GM12865 (cell line): ENCODE measurements at regions not wholly inside any gene's neighbourhood (a gene's known extent, or its start where the extent isn't known, plus 50 kb on each side); places are given as distances from the start of the nearest gene placed in this dataset.
"Not testable (repeated sequence)": the region's sequence is repeated elsewhere in the genome, so short reads cannot be mapped to it uniquely, and the experiment has no call there.

ENCODE experiments used
- DNase-seq: peaks from one replicate; pipeline ENCODE4 v3.0.0; 2010; ENCODE audit warnings: low read depth
- H3K4me3 ChIP-seq: 2 replicates; pipeline ENCODE4 v1.5.1; 2011; ENCODE audit warnings: mild to moderate bottlenecking, low read depth, low read length, control low read depth
- TF ChIP-seq, protein P1 (sequence below): IDR thresholded peaks from 2 replicates; pipeline ENCODE4 v1.5.1; 2011; ENCODE audit warnings: low read length, control low read depth, low read depth, inconsistent platforms; ENCODE audit not compliant: insufficient read depth; ENCODE audit errors: missing control alignments

DNA sequence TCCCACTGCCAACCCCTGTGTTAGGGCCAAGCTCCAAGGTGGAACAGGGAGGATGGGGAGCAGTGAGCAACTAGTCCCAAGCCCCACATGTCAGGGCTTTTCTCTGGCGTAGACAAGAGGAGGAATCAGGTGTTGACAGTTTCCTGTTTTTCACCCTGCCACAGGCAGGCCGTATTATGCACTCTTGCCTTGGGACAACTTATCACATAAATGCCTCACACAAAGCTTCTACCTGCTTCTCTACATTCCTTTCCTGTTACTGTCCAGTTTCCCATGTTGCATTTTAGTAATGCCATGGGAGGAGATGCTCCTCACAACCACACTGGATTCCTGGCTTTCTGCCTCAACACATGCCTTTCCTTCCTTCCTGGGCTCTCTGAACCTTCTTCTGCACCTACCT, 381.2 kb upstream of the ATP11B start:
- DNase-seq, result no peak
- TF ChIP-seq, protein P1, sequence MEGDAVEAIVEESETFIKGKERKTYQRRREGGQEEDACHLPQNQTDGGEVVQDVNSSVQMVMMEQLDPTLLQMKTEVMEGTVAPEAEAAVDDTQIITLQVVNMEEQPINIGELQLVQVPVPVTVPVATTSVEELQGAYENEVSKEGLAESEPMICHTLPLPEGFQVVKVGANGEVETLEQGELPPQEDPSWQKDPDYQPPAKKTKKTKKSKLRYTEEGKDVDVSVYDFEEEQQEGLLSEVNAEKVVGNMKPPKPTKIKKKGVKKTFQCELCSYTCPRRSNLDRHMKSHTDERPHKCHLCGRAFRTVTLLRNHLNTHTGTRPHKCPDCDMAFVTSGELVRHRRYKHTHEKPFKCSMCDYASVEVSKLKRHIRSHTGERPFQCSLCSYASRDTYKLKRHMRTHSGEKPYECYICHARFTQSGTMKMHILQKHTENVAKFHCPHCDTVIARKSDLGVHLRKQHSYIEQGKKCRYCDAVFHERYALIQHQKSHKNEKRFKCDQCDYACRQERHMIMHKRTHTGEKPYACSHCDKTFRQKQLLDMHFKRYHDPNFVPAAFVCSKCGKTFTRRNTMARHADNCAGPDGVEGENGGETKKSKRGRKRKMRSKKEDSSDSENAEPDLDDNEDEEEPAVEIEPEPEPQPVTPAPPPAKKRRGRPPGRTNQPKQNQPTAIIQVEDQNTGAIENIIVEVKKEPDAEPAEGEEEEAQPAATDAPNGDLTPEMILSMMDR, result no peak
- no peak overlapping the region for H3K4me3 ChIP-seq

DNA sequence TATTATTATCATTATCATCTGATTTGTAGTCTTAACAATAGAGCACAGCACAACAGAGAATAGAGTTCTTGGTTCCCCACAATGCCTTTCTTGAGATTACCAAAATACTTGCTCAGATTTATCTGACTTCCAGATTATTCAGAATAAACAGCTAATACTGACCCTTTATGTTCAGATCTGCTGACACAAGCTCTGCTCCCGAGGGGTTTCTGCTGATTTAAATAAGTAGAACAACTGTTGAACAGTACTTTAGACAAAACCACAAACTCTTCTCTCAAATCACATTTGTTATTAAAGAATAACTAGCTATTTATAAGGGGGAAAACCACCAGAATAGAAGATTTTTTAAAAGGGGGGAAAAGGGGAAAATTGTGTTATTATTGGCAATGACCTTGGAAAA, 380.2 kb upstream of the ATP11B start:
- H3K4me3 ChIP-seq, result no peak overlapping the region
- DNase-seq, result no peak
- TF ChIP-seq, protein P1, result no peak

DNA sequence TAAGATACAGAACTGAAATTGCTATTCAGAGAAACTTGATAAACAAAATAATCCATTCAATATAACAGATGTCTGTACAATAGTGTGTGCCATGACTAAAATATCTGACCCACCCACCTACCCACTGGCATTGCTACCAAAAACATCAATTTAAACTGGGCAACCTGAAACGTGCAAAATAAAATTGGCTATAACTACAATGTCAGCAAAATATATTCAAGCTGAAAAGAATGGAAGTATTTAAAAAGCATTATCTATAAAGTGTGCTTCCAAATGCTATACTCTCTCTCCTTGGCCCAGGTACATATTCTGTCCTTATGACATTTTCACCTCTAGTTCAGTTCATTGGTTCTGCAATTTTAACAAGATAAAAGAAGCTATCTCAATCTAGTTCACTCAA, 379.6 kb upstream of the ATP11B start:
- TF ChIP-seq, protein P1, result no peak
- H3K4me3 ChIP-seq, result no peak overlapping the region
- no peak for DNase-seq

DNA sequence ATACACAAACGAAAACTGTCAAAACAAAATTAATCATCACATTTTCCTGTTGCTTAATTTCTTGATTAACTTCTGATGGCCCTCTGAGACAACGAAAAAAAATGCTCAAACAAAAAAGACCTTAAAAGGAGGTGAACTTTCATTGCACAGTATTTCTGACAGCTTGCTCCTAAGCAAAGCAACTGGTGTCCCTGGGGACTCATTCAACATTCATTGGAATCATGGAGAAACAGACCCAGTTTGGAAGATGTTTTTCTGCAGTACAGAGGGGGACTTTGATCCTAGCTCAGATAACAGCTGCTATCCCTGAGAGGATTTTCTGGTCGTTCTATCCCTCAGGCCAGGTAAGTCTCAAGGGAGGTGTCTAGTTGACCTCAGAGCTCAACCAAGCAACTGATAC, 378.7 kb upstream of the ATP11B start:
- no peak overlapping the region for H3K4me3 ChIP-seq
- TF ChIP-seq, protein P1, result no peak
- no peak for DNase-seq

DNA sequence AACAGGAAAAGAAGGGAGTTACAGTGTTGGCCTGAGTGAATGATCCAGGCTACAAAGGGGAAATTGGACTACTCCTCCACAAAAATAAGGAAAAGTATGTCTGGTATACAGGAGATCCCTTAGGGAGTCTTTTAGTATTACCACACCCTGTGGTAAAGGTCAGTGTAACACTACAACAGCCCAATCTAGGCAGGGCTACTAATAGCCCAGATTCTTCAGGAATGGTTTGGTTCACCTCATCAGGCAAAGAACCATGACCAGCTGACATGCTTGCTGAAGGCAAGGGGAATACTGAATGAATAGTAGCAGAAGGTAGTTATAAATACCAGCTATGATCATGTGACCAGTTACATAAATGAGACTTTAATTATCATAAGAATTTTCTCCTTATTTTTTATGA, 372.6 kb upstream of the ATP11B start:
- no peak for DNase-seq
- no peak overlapping the region for H3K4me3 ChIP-seq
- TF ChIP-seq, protein P1, result no peak

DNA sequence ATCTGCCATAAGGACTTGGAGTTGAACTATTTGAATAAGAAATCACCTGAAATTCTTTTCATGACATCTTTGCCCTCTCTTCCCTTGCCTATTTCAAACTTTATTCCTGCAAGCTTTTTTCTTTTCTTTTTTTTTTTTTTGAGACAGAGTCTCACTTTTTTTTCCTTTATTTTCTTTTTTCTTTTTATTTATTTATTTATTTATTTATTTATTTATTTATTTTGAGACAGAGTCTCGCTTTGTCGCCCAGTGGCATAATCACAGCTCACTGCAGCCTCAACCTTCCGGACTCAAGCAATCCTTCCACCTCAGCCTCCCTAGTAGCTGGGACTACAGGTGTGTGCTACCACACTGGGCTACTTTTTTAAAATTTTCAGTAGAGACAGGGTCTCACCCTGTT, 369.3 kb upstream of the ATP11B start:
- no peak overlapping the region for H3K4me3 ChIP-seq
- DNase-seq, result no peak
- TF ChIP-seq, protein P1, result no peak

DNA sequence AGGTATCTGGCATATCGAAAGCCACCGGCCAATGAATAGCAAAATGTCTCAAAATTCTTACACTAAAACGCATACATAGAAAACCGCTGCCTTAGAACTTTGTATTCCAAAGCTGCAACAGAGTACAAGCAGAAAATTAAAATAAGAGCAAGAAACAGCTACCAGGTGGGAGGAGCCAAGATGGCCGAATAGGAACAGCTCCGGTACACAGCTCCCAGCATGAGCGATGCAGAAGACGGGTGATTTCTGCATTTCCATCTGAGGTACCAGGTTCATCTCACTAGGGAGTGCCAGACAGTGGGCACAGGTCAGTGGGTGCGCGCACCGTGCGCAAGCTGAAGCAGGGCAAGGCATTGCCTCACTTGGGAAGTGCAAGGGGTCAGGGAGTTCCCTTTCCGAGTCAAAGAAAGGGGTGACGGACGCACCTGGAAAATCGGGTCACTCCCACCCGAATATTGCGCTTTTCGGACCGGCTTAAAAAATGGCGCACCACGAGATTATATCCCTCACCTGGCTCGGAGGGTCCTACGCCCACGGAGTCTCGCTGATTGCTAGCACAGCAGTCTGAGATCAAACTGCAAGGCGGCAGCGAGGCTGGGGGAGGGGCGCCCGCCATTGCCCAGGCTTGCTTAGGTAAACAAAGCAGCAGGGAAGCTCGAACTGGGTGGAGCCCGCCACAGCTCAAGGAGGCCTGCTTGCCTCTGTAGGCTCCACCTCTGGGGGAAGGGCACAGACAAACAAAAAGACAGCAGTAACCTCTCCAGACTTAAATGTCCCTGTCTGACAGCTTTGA, 367.2 kb upstream of the ATP11B start:
- not testable (repeated sequence) for DNase-seq, H3K4me3 ChIP-seq

DNA sequence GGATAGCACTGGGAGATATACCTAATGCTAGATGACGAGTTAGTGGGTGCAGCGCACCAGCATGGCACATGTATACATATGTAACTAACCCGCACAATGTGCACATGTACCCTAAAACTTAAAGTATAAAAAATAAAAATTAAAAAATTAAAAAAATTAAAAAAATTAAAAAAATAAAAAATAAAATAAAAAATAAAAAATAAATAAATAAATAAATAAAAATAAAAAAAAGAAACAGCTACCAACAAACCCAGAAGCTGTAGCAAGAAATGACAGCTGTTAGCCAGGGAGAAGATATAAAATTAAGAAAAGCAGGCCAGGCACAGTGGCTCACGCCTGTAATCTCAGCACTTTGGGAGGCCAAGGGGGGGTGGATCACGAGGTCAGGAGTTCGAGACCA, 361.3 kb upstream of the ATP11B start:
- not testable (repeated sequence) for DNase-seq, H3K4me3 ChIP-seq
